SK-N-MC (cell line): ENCODE measurements at regions not wholly inside any gene's neighbourhood (a gene's known extent, or its start where the extent isn't known, plus 50 kb on each side); places are given as distances from the start of the nearest gene placed in this dataset.

ENCODE experiments used
- DNase-seq: peaks from one replicate; pipeline ENCODE4 v3.0.0-alpha.2; 2011; ENCODE audit warnings: low read depth, low spot score
- H3K27ac ChIP-seq: fragments of 200-600 bp; sonication (generic); 2 replicates; pipeline ENCODE4 v1.5.1; 2016; ENCODE audit warnings: mixed run types
- H3K36me3 ChIP-seq: fragments of 200-600 bp; sonication (generic); 2 replicates; pipeline ENCODE4 v1.6.1; 2017; ENCODE audit warnings: antibody characterized with exemption, low read length, mixed read lengths; ENCODE audit not compliant: insufficient read depth
- H3K4me3 ChIP-seq: fragments of 200-600 bp; sonication (generic); 2 replicates; pipeline ENCODE4 v1.5.1; 2016
- H3K9ac ChIP-seq: fragments of 200-600 bp; sonication (generic); 2 replicates; pipeline ENCODE4 v1.8.0; 2017; ENCODE audit warnings: mixed run types, mixed read lengths; ENCODE audit not compliant: insufficient read length
- H3K9me3 ChIP-seq: fragments of 200-600 bp; sonication (generic); 2 replicates; pipeline ENCODE4 v1.6.1; 2017; ENCODE audit warnings: low read depth, mild to moderate bottlenecking, antibody characterized with exemption, low read length, moderate library complexity, mixed read lengths
- EZH2 ChIP-seq: fragments of 200-600 bp; sonication (generic); IDR thresholded peaks from one replicate; pipeline ENCODE4 v1.6.1; 2017; ENCODE audit warnings: antibody characterized with exemption
- FOXP2 ChIP-seq: optimal IDR thresholded peaks from 2 replicates; pipeline ENCODE3; 2011; ENCODE audit warnings: mild to moderate bottlenecking, moderate library complexity; ENCODE audit not compliant: insufficient read depth; ENCODE audit errors: extremely low read length, control extremely low read depth
- POLR2AphosphoS5 ChIP-seq: IDR thresholded peaks from 2 replicates; pipeline ENCODE4 v1.6.1; 2012; ENCODE audit warnings: mild to moderate bottlenecking, low read depth, low read length, borderline replicate concordance

- no peak for DNase-seq
- TF ChIP-seq POLR2AphosphoS5 (no peak), FOXP2 (no peak)
- Histone ChIP-seq H3K36me3 (no peaks in the 10 kb centered on the region), H3K9me3 (no peaks in the 10 kb centered on the region), H3K9ac (no peak overlapping the region), H3K27ac (no peak overlapping the region), H3K4me3 (no peak overlapping the region)
Observed at GRCh38 chr13:44255771-44256364, 117.8 kb upstream of the SERP2 start.

- Histone ChIP-seq H3K36me3 (no peaks in the 10 kb centered on the region), H3K9ac (no peak overlapping the region), H3K9me3 (no peaks in the 10 kb centered on the region), H3K27ac (no peak overlapping the region), H3K4me3 (no peak overlapping the region)
- DNase-seq, result no peak
- TF ChIP-seq FOXP2 (no peak), POLR2AphosphoS5 (no peak), EZH2 (no peak)
Observed at GRCh38 chr13:44257796-44258195, 115.8 kb upstream of the SERP2 start.

- H3K4me3 ChIP-seq, result no peak overlapping the region
- TF ChIP-seq POLR2AphosphoS5 (no peak), EZH2 (no peak), FOXP2 (no peak)
- no peak for DNase-seq
- no peaks in the 10 kb centered on the region for H3K36me3 ChIP-seq
- no peaks in the 10 kb centered on the region for H3K9me3 ChIP-seq
- H3K9ac ChIP-seq, result no peak overlapping the region
- no peak overlapping the region for H3K27ac ChIP-seq
Observed at GRCh38 chr13:44259045-44260027, 114.3 kb upstream of the SERP2 start.

- TF ChIP-seq EZH2, result no peak
- no peak for TF ChIP-seq FOXP2
- TF ChIP-seq POLR2AphosphoS5, result no peak
- Histone ChIP-seq H3K9me3 (no peaks in the 10 kb centered on the region), H3K4me3 (no peak overlapping the region), H3K27ac (no peak overlapping the region), H3K9ac (no peak overlapping the region), H3K36me3 (no peaks in the 10 kb centered on the region)
- DNase-seq, result no peak
Observed at GRCh38 chr13:44260336-44260735, 113.3 kb upstream of the SERP2 start.

GRCh38 chr13:44263751-44264620 is 109.6 kb upstream of the SERP2 start:
- no peak overlapping the region for H3K9ac ChIP-seq
- DNase-seq, result no peak
- no peaks in the 10 kb centered on the region for H3K36me3 ChIP-seq
- no peaks in the 10 kb centered on the region for H3K9me3 ChIP-seq
- TF ChIP-seq EZH2, result no peak
- no peak for TF ChIP-seq FOXP2
- TF ChIP-seq POLR2AphosphoS5, result no peak
- H3K4me3 ChIP-seq, result no peak overlapping the region
- H3K27ac ChIP-seq, result no peak overlapping the region

- Histone ChIP-seq H3K4me3 (no peak overlapping the region), H3K9ac (no peak overlapping the region), H3K9me3 (no peaks in the 10 kb centered on the region), H3K27ac (no peak overlapping the region), H3K36me3 (no peaks in the 10 kb centered on the region)
- TF ChIP-seq FOXP2 (no peak), POLR2AphosphoS5 (no peak), EZH2 (no peak)
- no peak for DNase-seq
Observed at GRCh38 chr13:44266305-44266704, 107.3 kb upstream of the SERP2 start.

GRCh38 chr13:44266772-44267171 is 106.9 kb upstream of the SERP2 start:
- H3K4me3 ChIP-seq, result no peak overlapping the region
- TF ChIP-seq FOXP2 (no peak), EZH2 (no peak)
- no peaks in the 10 kb centered on the region for H3K36me3 ChIP-seq
- no peak overlapping the region for H3K27ac ChIP-seq
- H3K9me3 ChIP-seq, result no peaks in the 10 kb centered on the region
- no peak overlapping the region for H3K9ac ChIP-seq
- no peak for DNase-seq

GRCh38 chr13:44267203-44267602 is 106.4 kb upstream of the SERP2 start:
- H3K4me3 ChIP-seq, result no peak overlapping the region
- no peak overlapping the region for H3K9ac ChIP-seq
- H3K9me3 ChIP-seq, result no peaks in the 10 kb centered on the region
- TF ChIP-seq POLR2AphosphoS5 (no peak), FOXP2 (no peak), EZH2 (no peak)
- no peak for DNase-seq
- no peak overlapping the region for H3K27ac ChIP-seq
- H3K36me3 ChIP-seq, result no peaks in the 10 kb centered on the region
